GM12801 (cell line): ENCODE measurements at regions not wholly inside any gene's neighbourhood (a gene's known extent, or its start where the extent isn't known, plus 50 kb on each side); places are given as distances from the start of the nearest gene placed in this dataset.

Experiments
- TF ChIP-seq, protein P1 (sequence below): IDR thresholded peaks from one replicate; pipeline ENCODE4 v1.5.1; 2011; ENCODE audit warnings: control low read depth; ENCODE audit not compliant: insufficient read length; ENCODE audit errors: extremely low read depth

DNA sequence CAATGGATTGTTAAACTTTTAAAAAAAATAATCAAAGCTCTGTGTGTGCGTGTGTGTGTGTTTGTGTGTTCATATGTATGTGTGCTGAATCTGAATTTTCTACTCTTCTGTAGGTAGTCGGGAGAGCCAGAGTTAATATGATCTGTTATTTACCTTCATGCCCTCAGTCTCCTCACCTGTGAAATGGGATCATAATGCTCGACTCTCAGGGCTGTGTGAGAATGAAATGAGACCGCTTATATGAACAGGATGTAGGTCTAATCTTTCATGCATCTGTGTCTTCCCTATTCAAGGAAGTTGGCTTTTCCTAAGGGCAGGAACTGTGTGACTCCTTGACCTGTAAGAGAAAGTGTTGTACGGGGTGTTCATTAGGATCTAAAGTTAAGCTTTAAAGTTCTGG, 182.2 kb downstream of the RPLP1 start:
- TF ChIP-seq, protein P1, sequence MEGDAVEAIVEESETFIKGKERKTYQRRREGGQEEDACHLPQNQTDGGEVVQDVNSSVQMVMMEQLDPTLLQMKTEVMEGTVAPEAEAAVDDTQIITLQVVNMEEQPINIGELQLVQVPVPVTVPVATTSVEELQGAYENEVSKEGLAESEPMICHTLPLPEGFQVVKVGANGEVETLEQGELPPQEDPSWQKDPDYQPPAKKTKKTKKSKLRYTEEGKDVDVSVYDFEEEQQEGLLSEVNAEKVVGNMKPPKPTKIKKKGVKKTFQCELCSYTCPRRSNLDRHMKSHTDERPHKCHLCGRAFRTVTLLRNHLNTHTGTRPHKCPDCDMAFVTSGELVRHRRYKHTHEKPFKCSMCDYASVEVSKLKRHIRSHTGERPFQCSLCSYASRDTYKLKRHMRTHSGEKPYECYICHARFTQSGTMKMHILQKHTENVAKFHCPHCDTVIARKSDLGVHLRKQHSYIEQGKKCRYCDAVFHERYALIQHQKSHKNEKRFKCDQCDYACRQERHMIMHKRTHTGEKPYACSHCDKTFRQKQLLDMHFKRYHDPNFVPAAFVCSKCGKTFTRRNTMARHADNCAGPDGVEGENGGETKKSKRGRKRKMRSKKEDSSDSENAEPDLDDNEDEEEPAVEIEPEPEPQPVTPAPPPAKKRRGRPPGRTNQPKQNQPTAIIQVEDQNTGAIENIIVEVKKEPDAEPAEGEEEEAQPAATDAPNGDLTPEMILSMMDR = no peak

DNA sequence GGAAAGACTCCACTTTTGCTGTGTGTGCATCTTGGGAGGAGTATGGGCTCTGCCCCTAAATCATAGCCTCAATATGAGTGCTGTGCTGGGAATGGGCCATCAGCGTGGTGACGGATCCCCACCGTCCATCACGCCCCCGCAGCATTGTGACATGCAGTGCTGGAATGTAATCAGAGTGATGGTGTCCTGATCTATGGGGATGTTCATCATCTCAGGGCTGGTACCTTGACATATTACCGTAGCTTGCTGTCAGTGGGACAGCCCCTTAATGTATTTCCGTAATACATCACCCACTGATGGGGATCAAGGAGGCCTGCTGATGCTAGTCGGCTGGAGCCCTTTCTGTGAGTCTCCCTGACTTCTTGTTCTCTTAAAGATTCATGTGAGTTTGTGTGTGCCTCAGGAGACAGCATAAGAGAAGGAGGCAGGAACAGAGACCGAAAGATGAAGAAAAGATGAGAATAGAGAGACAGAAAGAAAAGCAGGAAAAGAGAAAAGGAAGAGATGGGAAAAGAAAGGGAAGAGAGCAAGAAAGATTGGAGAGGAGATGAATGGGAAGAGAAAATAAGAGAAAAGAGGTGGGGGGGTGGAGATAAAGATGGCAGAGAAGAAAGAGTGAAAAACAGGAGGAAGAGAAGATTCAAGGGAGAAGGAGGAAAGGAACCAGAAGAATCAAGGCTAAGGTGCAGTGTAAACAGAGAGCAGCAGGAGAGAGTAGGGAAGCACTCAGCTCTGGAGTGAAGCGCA, 183.7 kb downstream of the RPLP1 start:
- TF ChIP-seq, protein P1 = no peak

DNA sequence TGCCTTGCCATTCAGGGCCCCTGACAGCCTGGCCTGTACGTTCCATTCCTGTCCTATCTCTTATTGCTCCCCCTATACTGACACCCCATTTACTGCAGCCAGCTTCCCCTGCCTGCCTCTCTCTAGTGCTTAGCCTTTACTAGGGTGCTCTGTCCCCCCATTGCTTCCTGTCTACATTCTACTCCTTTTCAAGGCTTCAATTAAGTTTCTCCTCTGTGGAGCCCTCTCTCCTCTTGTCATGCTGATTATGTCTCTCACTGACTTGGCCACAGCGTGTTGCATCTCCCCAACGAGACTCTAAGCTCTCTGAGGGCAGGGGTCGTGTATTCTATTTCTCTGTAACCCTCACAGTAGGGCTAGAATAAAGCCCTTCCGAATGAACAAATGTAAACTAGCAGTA, 185.2 kb downstream of the RPLP1 start:
- TF ChIP-seq, protein P1 = no peak

DNA sequence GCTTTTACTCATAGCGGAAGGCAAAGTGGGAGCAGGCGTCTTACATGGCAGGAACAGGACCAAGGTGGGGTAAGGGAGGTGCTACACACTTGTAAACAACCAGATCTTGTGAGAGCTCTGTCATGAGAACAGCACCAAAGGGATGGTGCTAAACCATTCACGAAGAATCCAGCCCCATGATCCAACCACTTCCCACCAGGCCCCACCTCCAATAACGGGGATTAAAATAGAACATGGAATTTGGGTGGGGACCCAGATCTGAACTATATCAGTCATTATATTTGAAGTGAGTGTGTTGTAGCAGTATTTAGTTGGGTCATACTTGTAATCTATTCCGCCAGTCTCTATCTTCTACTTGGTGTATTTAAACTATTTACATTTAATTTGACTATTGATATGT, 190.9 kb downstream of the RPLP1 start:
- TF ChIP-seq, protein P1 = no peak

DNA sequence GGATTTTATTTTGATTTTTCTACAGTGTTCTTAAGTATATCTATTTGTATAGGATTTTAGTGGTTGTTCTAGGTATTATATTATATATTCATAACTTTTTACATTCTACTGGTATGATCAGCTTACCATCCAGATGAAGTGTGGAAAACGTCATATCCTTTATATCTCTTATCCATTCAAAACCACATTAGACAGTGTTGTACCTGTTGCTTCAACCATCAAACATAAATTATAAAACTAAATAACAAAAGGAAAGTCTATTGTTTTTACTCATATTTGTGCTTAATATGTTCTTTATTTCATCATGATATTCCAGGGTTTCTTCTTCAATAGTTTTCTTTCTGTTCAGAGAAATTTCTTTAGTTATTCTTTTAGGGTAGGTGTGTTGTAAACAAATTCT, 191.4 kb downstream of the RPLP1 start:
- TF ChIP-seq, protein P1 = no peak

DNA sequence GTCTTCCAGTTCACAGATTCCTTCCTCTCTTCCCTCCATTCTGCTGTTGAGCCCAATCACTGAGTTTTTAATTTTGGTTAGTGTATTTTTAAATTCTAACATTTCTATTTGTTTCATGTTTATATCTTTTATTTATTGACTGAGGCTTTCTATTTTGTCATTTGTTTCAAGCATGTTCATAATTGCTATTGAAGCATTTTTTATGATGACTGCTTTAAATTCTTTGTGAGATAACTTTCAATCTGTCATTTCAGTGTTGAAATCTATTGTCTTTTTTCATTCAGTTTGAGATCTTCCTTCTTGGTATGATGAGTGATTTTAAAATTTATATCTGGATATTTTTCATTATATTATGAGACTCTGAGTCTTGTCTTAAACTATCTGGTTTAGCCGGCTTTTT, 192.3 kb downstream of the RPLP1 start:
- TF ChIP-seq, protein P1 = no peak

DNA sequence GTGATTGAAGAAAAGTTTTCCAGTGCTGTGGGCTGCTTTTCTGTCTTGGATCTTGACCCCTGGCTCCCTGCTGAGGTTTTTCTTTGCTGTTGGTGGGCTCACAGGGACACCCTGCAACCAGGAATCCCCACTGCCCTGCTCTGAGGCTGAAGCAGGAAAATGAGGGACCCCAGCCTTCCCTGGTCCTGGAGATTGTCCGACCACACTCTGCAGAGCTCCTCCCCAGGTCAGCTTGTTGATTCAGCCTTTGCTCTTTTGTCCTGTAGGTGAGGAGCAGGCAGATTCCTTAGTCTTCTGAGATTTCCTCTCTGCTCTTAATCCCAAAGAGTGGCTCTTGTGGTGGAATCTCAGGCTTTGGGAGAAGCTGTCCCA, 194.5 kb downstream of the RPLP1 start:
- TF ChIP-seq, protein P1 = no peak
